IMR-90 (cell line): ENCODE measurements at regions not wholly inside any gene's neighbourhood (a gene's known extent, or its start where the extent isn't known, plus 50 kb on each side); places are given as distances from the start of the nearest gene placed in this dataset.

Source experiments
- ATAC-seq: fragments of 200-7000 bp; cut with Tn5 transposase; 2 replicates; pipeline ENCODE4 v1.9.1; 2020; ENCODE audit warnings: low read depth, mild to moderate bottlenecking, moderate library complexity
- BruUV-seq: library from RNA; stranded (reverse); fragments of 400-500 nt; replicated peaks from 2 replicates; lab custom pipeline; 2021; lab: Mats Ljungman, UMichigan
- CTCF ChIA-PET: fragments of 300-600 bp; formaldehyde crosslinking; extraction: SDS; loops from one replicate; lab custom pipeline; 2021; ENCODE audit warnings: antibody characterized with exemption; lab: Yijun Ruan, JAX
- POLR2A ChIA-PET: fragments of 300-600 bp; sonication (Branson Sonifier 250); formaldehyde crosslinking; loops from one replicate; lab custom pipeline; 2022; ENCODE audit warnings: antibody characterized with exemption; ENCODE audit not compliant: unreplicated experiment; lab: Charles Lee
- DNase-seq: peaks from one replicate; pipeline ENCODE4 v3.0.0; 2013
- H2AFZ ChIP-seq: replicated peaks from 2 replicates; pipeline ENCODE3; 2013; ENCODE audit warnings: low read length, mild to moderate bottlenecking; ENCODE audit not compliant: poor library complexity
- H2AK5ac ChIP-seq: 2 replicates; pipeline ENCODE4 v1.6.1; 2013; ENCODE audit warnings: low read depth, low read length, inconsistent platforms
- H2AK9ac ChIP-seq: replicated peaks from 2 replicates; pipeline ENCODE3; 2013; ENCODE audit warnings: mild to moderate bottlenecking, low read depth, low read length, moderate library complexity; ENCODE audit not compliant: poor library complexity
- H2BK120ac ChIP-seq: 2 replicates; pipeline ENCODE4 v1.6.1; 2013; ENCODE audit warnings: low read depth, low read length, inconsistent platforms
- H2BK15ac ChIP-seq: 3 replicates; pipeline ENCODE4 v1.6.1; 2013; ENCODE audit warnings: low read depth, low read length, inconsistent platforms
- H2BK20ac ChIP-seq: 2 replicates; pipeline ENCODE4 v1.6.1; 2013; ENCODE audit warnings: low read depth, mild to moderate bottlenecking, inconsistent platforms, low read length, moderate library complexity
- H2BK5ac ChIP-seq: 2 replicates; pipeline ENCODE4 v1.6.1; 2013; ENCODE audit warnings: mild to moderate bottlenecking, low read depth, low read length, inconsistent platforms; ENCODE audit not compliant: poor library complexity, severe bottlenecking
- H3K14ac ChIP-seq: replicated peaks from 2 replicates; pipeline ENCODE4 v1.6.1; 2013; ENCODE audit warnings: low read depth, low read length, inconsistent platforms
- H3K18ac ChIP-seq: 2 replicates; pipeline ENCODE4 v1.6.1; 2013; ENCODE audit warnings: low read depth, low read length, control low read depth
- H3K23ac ChIP-seq: 2 replicates; pipeline ENCODE4 v1.6.1; 2013; ENCODE audit warnings: low read depth, low read length, inconsistent platforms
- H3K27ac ChIP-seq: 2 replicates; pipeline ENCODE4 v1.5.1; 2013; ENCODE audit warnings: mild to moderate bottlenecking, control low read depth, low read length; ENCODE audit not compliant: insufficient read depth
- H3K27me3 ChIP-seq: 2 replicates; pipeline ENCODE4 v1.6.1; 2013; ENCODE audit warnings: low read length; ENCODE audit not compliant: control insufficient read depth, insufficient read depth
- H3K36me3 ChIP-seq: 2 replicates; pipeline ENCODE4 v1.6.1; 2013; ENCODE audit warnings: low read length, mixed read lengths; ENCODE audit not compliant: control insufficient read depth, insufficient read depth
- H3K4ac ChIP-seq: 2 replicates; pipeline ENCODE4 v1.6.1; 2013; ENCODE audit warnings: low read depth, low read length, inconsistent platforms
- H3K4me1 ChIP-seq: 2 replicates; pipeline ENCODE4 v1.6.1; 2013; ENCODE audit warnings: low read length, mixed read lengths; ENCODE audit not compliant: control insufficient read depth, insufficient read depth
- H3K4me2 ChIP-seq: 2 replicates; pipeline ENCODE4 v1.6.1; 2013; ENCODE audit warnings: low read depth, mild to moderate bottlenecking, control low read depth, low read length, moderate library complexity
- H3K4me3 ChIP-seq: 2 replicates; pipeline ENCODE4 v1.5.1; 2013; ENCODE audit warnings: low read depth, mild to moderate bottlenecking, control low read depth, low read length, moderate library complexity; ENCODE audit not compliant: insufficient read depth
- H3K56ac ChIP-seq: 2 replicates; pipeline ENCODE4 v1.6.1; 2013; ENCODE audit warnings: low read length, inconsistent platforms; ENCODE audit not compliant: insufficient read depth; ENCODE audit errors: extremely low read depth
- H3K79me1 ChIP-seq, 2 experiments: 2 replicates each; pipeline ENCODE4 v1.6.1; 2013; ENCODE audit warnings: low read length in 2 of 2, inconsistent platforms in 1 of 2, low read depth in 1 of 2
- H3K9ac ChIP-seq: 2 replicates; pipeline ENCODE4 v1.6.1; 2013; ENCODE audit warnings: low read depth, low read length, control low read depth
- H3K9me1 ChIP-seq: 2 replicates; pipeline ENCODE4 v1.6.1; 2013; ENCODE audit warnings: low read length, inconsistent platforms; ENCODE audit not compliant: insufficient read depth
- H3K9me3 ChIP-seq: 2 replicates; pipeline ENCODE4 v1.6.1; 2013; ENCODE audit warnings: low read length; ENCODE audit not compliant: control insufficient read depth, insufficient read depth
- H4K20me1 ChIP-seq: 2 replicates; pipeline ENCODE4 v1.6.1; 2013; ENCODE audit warnings: low read length, inconsistent platforms; ENCODE audit not compliant: insufficient read depth
- H4K5ac ChIP-seq: 2 replicates; pipeline ENCODE4 v1.6.1; 2013; ENCODE audit warnings: mild to moderate bottlenecking, low read depth, low read length, control low read depth
- H4K8ac ChIP-seq, 2 experiments: 2 replicates each; pipeline ENCODE4 v1.6.1; 2013; ENCODE audit warnings: low read depth in 2 of 2, low read length in 2 of 2, control low read depth in 1 of 2, inconsistent platforms in 1 of 2
- H4K91ac ChIP-seq: 2 replicates; pipeline ENCODE4 v1.6.1; 2013; ENCODE audit warnings: low read depth, low read length, inconsistent platforms; ENCODE audit not compliant: insufficient read depth
- BHLHE40 ChIP-seq: fragments of 150-350 bp; IDR thresholded peaks from 2 replicates; pipeline ENCODE4 v1.6.1; 2016; ENCODE audit warnings: mild to moderate bottlenecking, low read depth, low read length
- CEBPB ChIP-seq: IDR thresholded peaks from 2 replicates; pipeline ENCODE4 v1.6.1; 2012; ENCODE audit warnings: low read depth, low read length, improper control_type of control experiment
- FOS ChIP-seq: fragments of 150-350 bp; IDR thresholded peaks from 2 replicates; pipeline ENCODE4 v1.6.1; 2016; ENCODE audit warnings: low read depth, low read length
- MAFK ChIP-seq: IDR thresholded peaks from 2 replicates; pipeline ENCODE4 v1.6.1; 2012; ENCODE audit warnings: low read depth, low read length, improper control_type of control experiment
- MAZ ChIP-seq: IDR thresholded peaks from 2 replicates; pipeline ENCODE4 v1.6.1; 2012; ENCODE audit warnings: low read depth, mild to moderate bottlenecking, low read length, improper control_type of control experiment, moderate library complexity, borderline replicate concordance
- MXI1 ChIP-seq: IDR thresholded peaks from 2 replicates; pipeline ENCODE4 v1.6.1; 2012; ENCODE audit warnings: low read depth, mild to moderate bottlenecking, low read length, moderate library complexity, borderline replicate concordance
- NFE2L2 ChIP-seq: fragments of 150-350 bp; IDR thresholded peaks from 2 replicates; pipeline ENCODE4 v1.6.1; 2016; ENCODE audit warnings: low read depth, mild to moderate bottlenecking, low read length
- POLR2A ChIP-seq: IDR thresholded peaks from 2 replicates; pipeline ENCODE4 v1.6.1; 2012; ENCODE audit warnings: mild to moderate bottlenecking, low read depth, low read length
- RAD21 ChIP-seq: IDR thresholded peaks from 2 replicates; pipeline ENCODE4 v1.6.1; 2012; ENCODE audit warnings: low read length, improper control_type of control experiment
- RCOR1 ChIP-seq: IDR thresholded peaks from 2 replicates; pipeline ENCODE4 v1.6.1; 2012; ENCODE audit warnings: mild to moderate bottlenecking, low read length, improper control_type of control experiment; ENCODE audit not compliant: insufficient replicate concordance
- SMC3 ChIP-seq: fragments of 150-350 bp; IDR thresholded peaks from 2 replicates; pipeline ENCODE4 v1.6.1; 2016; ENCODE audit warnings: low read depth, mild to moderate bottlenecking, antibody characterized with exemption, low read length, moderate library complexity
- WGBS, 2 experiments: methylation state at CpG; one replicate each; pipeline versions ENCODE4 v1.1.5 to v1.1.7; 2013; ENCODE audit warnings: missing lambda C conversion rate in 2 of 2; ENCODE audit not compliant: insufficient read length in 1 of 2; ENCODE audit errors: extremely low coverage in 2 of 2; 5-methylcytosine and 5-hydroxymethylcytosine counted together
- dilution Hi-C: fragments of 300-500 bp; cut with HindIII; formaldehyde crosslinking; loops from one replicate; pipeline ENCODE4 v1.14.3; 2018; ENCODE audit warnings: low sequenced_read_pairs; ENCODE audit not compliant: unreplicated experiment
- in situ Hi-C: fragments of 300-500 bp; cut with MboI; formaldehyde crosslinking; loops from 3 replicates; pipeline ENCODE4 v1.14.3; 2019; ENCODE audit warnings: low sequenced_read_pairs, inconsistent platforms, mixed read lengths
- intact Hi-C: fragments of 100-400 bp; cut with micrococcal nuclease; formaldehyde crosslinking; loops from 2 replicates; pipeline ENCODE4 v1.10.0; 2022
- TF ChIP-seq, protein P1 (sequence below): conservative IDR thresholded peaks from 2 replicates; pipeline ENCODE4 v1.5.1; 2012; ENCODE audit warnings: mild to moderate bottlenecking, low read depth, low read length, improper control_type of control experiment
- TF ChIP-seq, protein P2 (sequence below): fragments of 150-350 bp; IDR thresholded peaks from 2 replicates; pipeline ENCODE4 v1.6.1; 2016; ENCODE audit warnings: low read depth, mild to moderate bottlenecking, low read length, moderate library complexity, borderline replicate concordance
- TF ChIP-seq, protein P3 (sequence below): fragments of 150-350 bp; IDR thresholded peaks from 2 replicates; pipeline ENCODE4 v1.6.1; 2017; ENCODE audit warnings: mild to moderate bottlenecking, antibody characterized with exemption, low read length, low read depth

DNA sequence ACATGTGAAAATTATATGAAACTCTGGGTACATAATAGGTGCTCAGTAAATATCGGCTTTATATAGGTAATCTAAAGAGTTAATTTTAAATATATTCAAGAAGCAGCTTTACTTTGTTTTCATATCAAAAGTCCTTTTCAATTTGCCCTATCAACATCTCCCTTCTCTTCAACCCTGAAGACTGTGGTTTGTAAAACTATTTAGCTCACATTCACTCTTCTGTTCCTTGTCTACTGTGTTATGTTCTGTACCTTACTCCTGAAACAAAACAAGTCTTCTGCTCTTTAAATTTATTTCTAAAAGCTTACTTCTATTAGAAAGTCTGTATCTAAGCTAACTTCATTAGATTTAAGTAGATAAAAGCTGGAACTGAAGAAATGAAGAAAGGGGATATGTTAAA lies 301.7 kb upstream of the PMFBP1 start:
- H2AFZ ChIP-seq = no peak overlapping the region

More for the DNA sequence above, 301.7 kb upstream of the PMFBP1 start:
- no CpG with 5 or more reads among the region's 1 CpG for WGBS, 2 experiments
- H3K9ac ChIP-seq = no peak overlapping the region
- no peaks in the 10 kb centered on the region for H3K27me3 ChIP-seq
- no peak overlapping the region for H4K91ac ChIP-seq
- H2AK5ac ChIP-seq = no peak overlapping the region
- H3K79me1 ChIP-seq = no peaks in the 10 kb centered on the region
- no TSS peak for BruUV-seq
- no peak for ATAC-seq
- no peaks in the 10 kb centered on the region for H3K4me1 ChIP-seq
- intact Hi-C loops = no loop called here
- in situ Hi-C loops = no loop called here
- H2BK15ac ChIP-seq = no peak overlapping the region
- H3K36me3 ChIP-seq = no peaks in the 10 kb centered on the region
- CTCF ChIA-PET = interaction anchor here (1.0 to 1.1 kb wide), 2 partner anchors 73 to 349 kb away, joined by 3 read pairs; no protein-coding TSS in a partner anchor
- H3K4me2 ChIP-seq = no peak overlapping the region
- no peak overlapping the region for H2BK20ac ChIP-seq
- no peaks in the 10 kb centered on the region for H3K9me3 ChIP-seq
- H3K14ac ChIP-seq = no peak overlapping the region
- H4K5ac ChIP-seq = no peak overlapping the region
- H2BK5ac ChIP-seq = no peak overlapping the region
- no peak for DNase-seq
- H3K18ac ChIP-seq = no peak overlapping the region
- H4K8ac ChIP-seq = no peak overlapping the region
- H3K56ac ChIP-seq = no peak overlapping the region
- no peak overlapping the region for H3K27ac ChIP-seq
- H3K4me3 ChIP-seq = no peak overlapping the region
- no peaks in the 10 kb centered on the region for H3K9me1 ChIP-seq
- H4K20me1 ChIP-seq = no peaks in the 10 kb centered on the region
- H2BK120ac ChIP-seq = no peak overlapping the region
- H3K4ac ChIP-seq = no peak overlapping the region
- dilution Hi-C loops = loop anchor here (25.0 kb wide), 1 partner anchor 236 kb away; no protein-coding TSS in a partner anchor
- no peak overlapping the region for H3K23ac ChIP-seq
- POLR2A ChIA-PET = no interaction called here
- TF ChIP-seq SMC3 (no peak), BHLHE40 (no peak), RAD21 (no peak), NFE2L2 (no peak), MXI1 (no peak), MAZ (no peak), CEBPB (no peak), FOS (no peak), POLR2A (no peak), RCOR1 (no peak), MAFK (no peak)
- TF ChIP-seq, protein P1, sequence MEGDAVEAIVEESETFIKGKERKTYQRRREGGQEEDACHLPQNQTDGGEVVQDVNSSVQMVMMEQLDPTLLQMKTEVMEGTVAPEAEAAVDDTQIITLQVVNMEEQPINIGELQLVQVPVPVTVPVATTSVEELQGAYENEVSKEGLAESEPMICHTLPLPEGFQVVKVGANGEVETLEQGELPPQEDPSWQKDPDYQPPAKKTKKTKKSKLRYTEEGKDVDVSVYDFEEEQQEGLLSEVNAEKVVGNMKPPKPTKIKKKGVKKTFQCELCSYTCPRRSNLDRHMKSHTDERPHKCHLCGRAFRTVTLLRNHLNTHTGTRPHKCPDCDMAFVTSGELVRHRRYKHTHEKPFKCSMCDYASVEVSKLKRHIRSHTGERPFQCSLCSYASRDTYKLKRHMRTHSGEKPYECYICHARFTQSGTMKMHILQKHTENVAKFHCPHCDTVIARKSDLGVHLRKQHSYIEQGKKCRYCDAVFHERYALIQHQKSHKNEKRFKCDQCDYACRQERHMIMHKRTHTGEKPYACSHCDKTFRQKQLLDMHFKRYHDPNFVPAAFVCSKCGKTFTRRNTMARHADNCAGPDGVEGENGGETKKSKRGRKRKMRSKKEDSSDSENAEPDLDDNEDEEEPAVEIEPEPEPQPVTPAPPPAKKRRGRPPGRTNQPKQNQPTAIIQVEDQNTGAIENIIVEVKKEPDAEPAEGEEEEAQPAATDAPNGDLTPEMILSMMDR = no peak
- TF ChIP-seq, protein P2, sequence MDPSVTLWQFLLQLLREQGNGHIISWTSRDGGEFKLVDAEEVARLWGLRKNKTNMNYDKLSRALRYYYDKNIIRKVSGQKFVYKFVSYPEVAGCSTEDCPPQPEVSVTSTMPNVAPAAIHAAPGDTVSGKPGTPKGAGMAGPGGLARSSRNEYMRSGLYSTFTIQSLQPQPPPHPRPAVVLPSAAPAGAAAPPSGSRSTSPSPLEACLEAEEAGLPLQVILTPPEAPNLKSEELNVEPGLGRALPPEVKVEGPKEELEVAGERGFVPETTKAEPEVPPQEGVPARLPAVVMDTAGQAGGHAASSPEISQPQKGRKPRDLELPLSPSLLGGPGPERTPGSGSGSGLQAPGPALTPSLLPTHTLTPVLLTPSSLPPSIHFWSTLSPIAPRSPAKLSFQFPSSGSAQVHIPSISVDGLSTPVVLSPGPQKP = no peak
- TF ChIP-seq, protein P3, sequence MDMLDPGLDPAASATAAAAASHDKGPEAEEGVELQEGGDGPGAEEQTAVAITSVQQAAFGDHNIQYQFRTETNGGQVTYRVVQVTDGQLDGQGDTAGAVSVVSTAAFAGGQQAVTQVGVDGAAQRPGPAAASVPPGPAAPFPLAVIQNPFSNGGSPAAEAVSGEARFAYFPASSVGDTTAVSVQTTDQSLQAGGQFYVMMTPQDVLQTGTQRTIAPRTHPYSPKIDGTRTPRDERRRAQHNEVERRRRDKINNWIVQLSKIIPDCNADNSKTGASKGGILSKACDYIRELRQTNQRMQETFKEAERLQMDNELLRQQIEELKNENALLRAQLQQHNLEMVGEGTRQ = no peak
- no peak overlapping the region for H2AK9ac ChIP-seq
